BJ (cell line): ENCODE measurements at regions not wholly inside any gene's neighbourhood (a gene's known extent, or its start where the extent isn't known, plus 50 kb on each side); places are given as distances from the start of the nearest gene placed in this dataset.

ENCODE experiments used
- CTCF ChIA-PET: fragments of 350-600 bp; formaldehyde crosslinking; extraction: SDS; loops from one replicate; lab custom pipeline; 2021; ENCODE audit warnings: antibody characterized with exemption, inconsistent platforms; lab: Yijun Ruan, JAX
- POLR2A ChIA-PET: fragments of 300-600 bp; sonication (Branson Sonifier 250); formaldehyde crosslinking; extraction: SDS; loops from one replicate; lab custom pipeline; 2021; ENCODE audit warnings: antibody characterized with exemption; lab: Charles Lee
- DNase-seq: peaks from one replicate; pipeline ENCODE4 v3.0.0-alpha.2; 2011; ENCODE audit warnings: low read depth
- H3K27me3 ChIP-seq: 2 replicates; pipeline ENCODE4 v1.6.0; 2011; ENCODE audit warnings: low read length; ENCODE audit not compliant: control insufficient read depth, insufficient read depth
- H3K36me3 ChIP-seq: 2 replicates; pipeline ENCODE4 v1.5.1; 2011; ENCODE audit warnings: low read length; ENCODE audit not compliant: control insufficient read depth, insufficient read depth
- H3K4me3 ChIP-seq: 2 replicates; pipeline ENCODE4 v1.5.1; 2011; ENCODE audit warnings: low read depth, mild to moderate bottlenecking, control low read depth, low read length
- CTCF ChIP-seq: IDR thresholded peaks from 2 replicates; pipeline ENCODE4 v1.5.1; 2011; ENCODE audit warnings: low read depth, mild to moderate bottlenecking, control low read depth, inconsistent platforms, low read length, moderate library complexity; ENCODE audit not compliant: insufficient read depth

- no peaks in the 10 kb centered on the region for H3K27me3 ChIP-seq
- POLR2A ChIA-PET = no interaction called here
- no peaks in the 10 kb centered on the region for H3K36me3 ChIP-seq
- no peak for TF ChIP-seq CTCF
- CTCF ChIA-PET = no interaction called here
- DNase-seq = no peak
- H3K4me3 ChIP-seq = no peak overlapping the region
Observed at GRCh38 chr3:117572786-117573185, 863.2 kb downstream of the TUSC7 start.

DNA sequence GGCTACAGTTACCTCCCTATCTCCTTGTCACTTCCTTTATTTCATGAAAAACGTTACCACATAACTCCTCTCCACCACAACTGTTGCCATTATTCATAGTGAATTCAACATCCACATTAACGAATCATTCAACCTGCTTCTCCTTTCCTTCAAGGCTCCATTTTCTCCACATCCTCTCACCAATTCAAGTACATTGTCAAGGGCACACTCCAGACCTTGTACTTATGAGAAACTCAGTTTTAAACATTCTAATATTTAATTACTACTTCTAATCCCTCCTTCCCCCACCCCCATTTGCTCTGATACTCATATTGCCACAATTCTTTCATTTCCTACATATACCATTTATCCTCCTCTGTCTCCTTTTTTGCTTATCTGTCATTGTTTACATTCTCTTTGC, 871.2 kb downstream of the TUSC7 start:
- ChIA-PET POLR2A (no interaction called here), CTCF (no interaction called here)
- no peaks in the 10 kb centered on the region for H3K36me3 ChIP-seq
- no peak overlapping the region for H3K4me3 ChIP-seq
- DNase-seq = no peak
- no peak for TF ChIP-seq CTCF
- no peaks in the 10 kb centered on the region for H3K27me3 ChIP-seq

DNA sequence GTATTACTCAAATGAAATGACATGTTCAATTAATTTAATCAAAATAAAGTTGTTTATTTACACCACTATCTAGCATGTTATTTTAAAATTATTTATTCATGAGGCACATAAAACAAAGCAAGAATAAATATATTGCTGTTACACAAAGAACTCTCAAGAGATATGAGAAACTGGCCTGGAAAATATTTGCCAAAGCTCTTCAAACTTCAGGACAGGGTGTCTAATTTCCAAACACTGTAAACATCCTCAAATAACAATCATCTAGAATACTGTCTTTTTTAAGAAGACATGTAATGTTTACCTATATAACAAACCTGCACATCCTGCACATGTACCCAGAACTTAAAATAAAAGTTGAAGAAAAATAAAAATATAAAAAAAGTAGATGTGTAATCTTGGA, 876.6 kb downstream of the TUSC7 start:
- no peak overlapping the region for H3K4me3 ChIP-seq
- ChIA-PET POLR2A (no interaction called here), CTCF (interaction anchor here (1.2 kb wide), 1 partner anchor 33 kb away, joined by 3 read pairs; no protein-coding TSS in a partner anchor)
- no peaks in the 10 kb centered on the region for H3K27me3 ChIP-seq
- H3K36me3 ChIP-seq = no peaks in the 10 kb centered on the region
- TF ChIP-seq CTCF = no peak
- no peak for DNase-seq

GRCh38 chr3:117587416-117587815, 877.8 kb downstream of the TUSC7 start:
- ChIA-PET CTCF (no interaction called here), POLR2A (no interaction called here)
- Histone ChIP-seq H3K36me3 (no peaks in the 10 kb centered on the region), H3K27me3 (no peaks in the 10 kb centered on the region), H3K4me3 (no peak overlapping the region)
- DNase-seq = no peak
- no peak for TF ChIP-seq CTCF

- Histone ChIP-seq H3K27me3 (no peaks in the 10 kb centered on the region), H3K36me3 (no peaks in the 10 kb centered on the region), H3K4me3 (no peak overlapping the region)
- no peak for DNase-seq
- POLR2A ChIA-PET = no interaction called here
- CTCF ChIA-PET = no interaction called here
- no peak for TF ChIP-seq CTCF
Observed at GRCh38 chr3:117589454-117589853, 879.9 kb downstream of the TUSC7 start.
